Esophagus muscularis mucosa (tissue), 4 donors: ENCODE measurements at regions not wholly inside any gene's neighbourhood (a gene's known extent, or its start where the extent isn't known, plus 50 kb on each side); places are given as distances from the start of the nearest gene placed in this dataset.

Experiments
- DNase-seq: peaks from one replicate; pipeline ENCODE4 v3.0.0-alpha.2; 2017; ENCODE audit errors: extremely low spot score
- H3K27ac ChIP-seq, 4 donors: fragments of 200-600 bp; sonication (generic); replicated peaks in 1 of 4; 1 replicate in 3 of 4; 2 replicates in 1 of 4; pipeline ENCODE4 v1.5.1; 2016 to 2019; ENCODE audit warnings: mild to moderate bottlenecking in 1 of 4
- H3K27me3 ChIP-seq, 4 donors: fragments of 200-600 bp; sonication (generic); one replicate each; pipeline versions ENCODE4 v1.5.1 to v1.6.0; 2016 to 2019
- H3K36me3 ChIP-seq, 4 donors: fragments of 200-600 bp; sonication (generic); one replicate each; pipeline ENCODE4 v1.5.1; 2016 to 2019
- H3K4me1 ChIP-seq, 4 donors: fragments of 200-600 bp; sonication (generic); one replicate each; pipeline ENCODE4 v1.5.1; 2016 to 2019
- H3K4me3 ChIP-seq, 4 donors: fragments of 200-600 bp; sonication (generic); 1 replicate in 2 of 4; 2 replicates in 2 of 4; pipeline ENCODE4 v1.5.1; 2016 to 2019; ENCODE audit warnings: mild to moderate bottlenecking in 4 of 4, moderate library complexity in 1 of 4
- H3K9me3 ChIP-seq, 4 donors: fragments of 200-600 bp; sonication (generic); 1 replicate in 3 of 4; 2 replicates in 1 of 4; pipeline ENCODE4 v1.5.1; 2016 to 2019
- EP300 ChIP-seq: sonication (generic); formaldehyde crosslinking; IDR thresholded peaks from one replicate; pipeline ENCODE4 v1.6.1; 2017; ENCODE audit warnings: antibody characterized with exemption
- POLR2A ChIP-seq: fragments of 450-650 bp; IDR thresholded peaks from one replicate; pipeline ENCODE4 v1.6.1; 2017; ENCODE audit warnings: antibody characterized with exemption, moderate library complexity, mild to moderate bottlenecking, low read depth
- POLR2AphosphoS5 ChIP-seq, 2 donors: sonication (generic); formaldehyde crosslinking; IDR thresholded peaks; one replicate each; pipeline ENCODE4 v1.6.1; 2017; ENCODE audit warnings: antibody characterized with exemption in 2 of 2
- WGBS: methylation state at CpG from one replicate; pipeline ENCODE4 v1.1.5; 2018; 5-methylcytosine and 5-hydroxymethylcytosine counted together
- intact Hi-C: fragments of 100-400 bp; cut with DNase I; formaldehyde crosslinking; loops from one replicate; pipeline ENCODE4 v1.15.1; 2023
- TF ChIP-seq, protein P1 (sequence below), 3 experiments: fragments of 200-600 bp in 2 of 3; fragments of 450-650 bp in 1 of 3; sonication (generic) in 2 of 3; IDR thresholded peaks; one replicate each; pipeline ENCODE4 v1.5.1; 2017 to 2019; ENCODE audit warnings: antibody characterized with exemption in 3 of 3, mild to moderate bottlenecking in 2 of 3, moderate library complexity in 1 of 3

- Histone ChIP-seq H3K36me3 (no peaks in the 10 kb centered on the region), H3K4me3 (no peak overlapping the region), H3K4me1 (no peaks in the 10 kb centered on the region), H3K27me3 (no peaks in the 10 kb centered on the region), H3K9me3 (no peaks in the 10 kb centered on the region), H3K27ac (no peak overlapping the region)
- intact Hi-C loops, result no loop called here
- DNase-seq, result no peak
- TF ChIP-seq POLR2A (no peak), EP300 (no peak), POLR2AphosphoS5 (IDR thresholded peaks at IDR 0.05) (no peak)
- TF ChIP-seq, protein P1, sequence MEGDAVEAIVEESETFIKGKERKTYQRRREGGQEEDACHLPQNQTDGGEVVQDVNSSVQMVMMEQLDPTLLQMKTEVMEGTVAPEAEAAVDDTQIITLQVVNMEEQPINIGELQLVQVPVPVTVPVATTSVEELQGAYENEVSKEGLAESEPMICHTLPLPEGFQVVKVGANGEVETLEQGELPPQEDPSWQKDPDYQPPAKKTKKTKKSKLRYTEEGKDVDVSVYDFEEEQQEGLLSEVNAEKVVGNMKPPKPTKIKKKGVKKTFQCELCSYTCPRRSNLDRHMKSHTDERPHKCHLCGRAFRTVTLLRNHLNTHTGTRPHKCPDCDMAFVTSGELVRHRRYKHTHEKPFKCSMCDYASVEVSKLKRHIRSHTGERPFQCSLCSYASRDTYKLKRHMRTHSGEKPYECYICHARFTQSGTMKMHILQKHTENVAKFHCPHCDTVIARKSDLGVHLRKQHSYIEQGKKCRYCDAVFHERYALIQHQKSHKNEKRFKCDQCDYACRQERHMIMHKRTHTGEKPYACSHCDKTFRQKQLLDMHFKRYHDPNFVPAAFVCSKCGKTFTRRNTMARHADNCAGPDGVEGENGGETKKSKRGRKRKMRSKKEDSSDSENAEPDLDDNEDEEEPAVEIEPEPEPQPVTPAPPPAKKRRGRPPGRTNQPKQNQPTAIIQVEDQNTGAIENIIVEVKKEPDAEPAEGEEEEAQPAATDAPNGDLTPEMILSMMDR (IDR thresholded peaks at IDR 0.05), result no peak
Observed at GRCh38 chr2:187912950-187913349, 358.7 kb upstream of the TFPI start.

DNA sequence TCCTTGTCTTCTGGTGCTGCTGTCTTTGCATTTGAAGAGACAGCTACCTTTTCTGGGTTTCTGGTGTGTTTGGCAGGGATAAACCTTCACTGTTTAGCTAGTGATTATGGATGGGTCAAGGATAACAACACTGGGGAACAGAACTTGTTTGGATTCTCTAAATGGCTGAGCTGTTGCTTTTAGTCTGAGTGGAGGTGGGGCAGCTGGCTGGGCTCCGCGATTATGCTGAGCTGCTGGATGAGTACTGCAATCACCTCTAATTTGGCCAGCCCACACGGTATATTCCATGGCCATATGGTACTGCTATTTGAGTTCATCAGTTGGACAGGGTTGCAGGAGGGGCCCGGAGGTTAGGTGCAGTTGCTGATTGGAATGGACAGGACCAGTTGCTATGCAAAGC, 361.6 kb upstream of the TFPI start:
- Histone ChIP-seq H3K36me3 (no peaks in the 10 kb centered on the region), H3K4me3 (no peak overlapping the region), H3K27ac (no peak overlapping the region), H3K9me3 (no peaks in the 10 kb centered on the region), H3K27me3 (no peaks in the 10 kb centered on the region), H3K4me1 (no peaks in the 10 kb centered on the region)
- WGBS, result 94% methylated on average over 4 of the region's 4 CpGs
- intact Hi-C loops, result no loop called here
- TF ChIP-seq POLR2A, result no peak
- TF ChIP-seq EP300, result no peak
- TF ChIP-seq, protein P1 (IDR thresholded peaks at IDR 0.05), result no peak
- no peak for TF ChIP-seq POLR2AphosphoS5 (IDR thresholded peaks at IDR 0.05)
- DNase-seq, result no peak

DNA sequence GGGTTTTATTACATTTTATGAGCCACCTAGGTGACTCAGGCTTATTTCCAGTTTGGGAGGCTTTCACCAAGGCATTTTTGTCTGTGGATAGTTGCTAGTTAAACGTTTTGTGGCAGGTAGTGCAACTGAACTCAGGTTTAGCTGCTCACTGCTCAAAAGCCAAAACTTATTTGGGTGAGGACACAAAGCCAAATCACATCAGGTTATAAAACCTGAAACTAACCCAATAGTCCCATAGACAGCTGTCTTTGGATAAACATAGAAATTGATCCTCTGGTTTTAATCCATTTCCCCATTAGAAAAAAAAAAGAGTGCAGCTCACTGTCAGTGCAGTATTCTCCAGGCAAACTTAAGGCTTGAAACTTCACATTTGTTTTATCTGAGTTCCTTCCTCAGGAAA, 362.6 kb upstream of the TFPI start:
- Histone ChIP-seq H3K27me3 (no peaks in the 10 kb centered on the region), H3K27ac (no peak overlapping the region), H3K4me1 (no peaks in the 10 kb centered on the region), H3K9me3 (no peaks in the 10 kb centered on the region), H3K4me3 (no peak overlapping the region), H3K36me3 (no peaks in the 10 kb centered on the region)
- DNase-seq, result no peak
- intact Hi-C loops, result no loop called here
- TF ChIP-seq POLR2A (no peak), POLR2AphosphoS5 (IDR thresholded peaks at IDR 0.05) (no peak), EP300 (no peak)
- TF ChIP-seq, protein P1 (IDR thresholded peaks at IDR 0.05), result no peak
- 50% methylated on average over 1 of the region's 1 CpG for WGBS

GRCh38 chr2:187917535-187917934, 363.3 kb upstream of the TFPI start:
- no peaks in the 10 kb centered on the region for H3K9me3 ChIP-seq
- no peaks in the 10 kb centered on the region for H3K27me3 ChIP-seq
- H3K27ac ChIP-seq, result no peak overlapping the region
- TF ChIP-seq, protein P1 (IDR thresholded peaks at IDR 0.05), result no peak
- TF ChIP-seq POLR2AphosphoS5 (IDR thresholded peaks at IDR 0.05), result no peak
- no peak for TF ChIP-seq POLR2A
- TF ChIP-seq EP300, result no peak
- H3K4me1 ChIP-seq, result no peaks in the 10 kb centered on the region
- DNase-seq, result no peak
- H3K36me3 ChIP-seq, result no peaks in the 10 kb centered on the region
- intact Hi-C loops, result no loop called here
- no peak overlapping the region for H3K4me3 ChIP-seq

DNA sequence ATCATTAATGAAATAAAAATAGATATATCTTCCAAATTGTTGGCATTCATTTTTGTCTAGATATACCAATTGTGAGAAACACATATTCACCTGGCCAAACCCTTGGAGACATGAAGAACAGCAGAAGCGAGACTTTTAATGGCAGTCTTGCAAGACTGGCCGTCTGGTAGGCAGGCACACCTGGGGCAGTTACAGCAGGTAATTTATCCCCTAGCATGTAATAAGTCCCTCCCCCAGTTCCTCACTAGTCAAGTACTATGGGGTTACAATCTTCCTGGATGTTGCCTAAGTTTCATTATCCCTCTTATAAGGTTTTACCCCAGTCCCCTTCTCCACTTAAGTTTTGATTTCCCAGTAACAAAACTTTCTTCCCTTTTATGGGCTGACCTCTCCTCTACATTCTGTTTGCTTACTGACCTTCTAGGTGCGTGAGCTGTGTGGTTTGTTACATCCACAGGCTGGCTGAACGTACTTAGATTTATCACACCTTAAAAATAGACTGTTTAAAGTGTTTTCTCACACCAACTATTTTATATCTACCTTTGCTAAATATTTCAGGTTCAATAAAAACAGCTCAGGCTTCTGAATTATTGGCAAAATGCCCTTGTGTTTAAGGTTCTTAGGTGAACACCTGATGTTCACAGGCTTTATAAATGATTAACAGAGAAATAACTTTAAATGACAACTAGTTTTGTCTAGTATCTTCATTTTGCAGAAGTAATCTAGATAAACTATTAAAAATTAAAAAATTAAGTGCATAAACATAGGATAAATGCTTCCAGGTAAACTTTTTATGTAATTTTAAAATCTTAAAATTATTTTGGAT, 365.0 kb upstream of the TFPI start:
- Histone ChIP-seq H3K4me1 (no peaks in the 10 kb centered on the region), H3K4me3 (no peak overlapping the region), H3K27ac (no peak overlapping the region), H3K36me3 (no peaks in the 10 kb centered on the region), H3K27me3 (no peaks in the 10 kb centered on the region), H3K9me3 (no peaks in the 10 kb centered on the region)
- intact Hi-C loops, result no loop called here
- no peak for DNase-seq
- WGBS, result 79% methylated on average over 4 of the region's 4 CpGs
- TF ChIP-seq POLR2A (no peak), EP300 (no peak), POLR2AphosphoS5 (IDR thresholded peaks at IDR 0.05) (no peak)
- TF ChIP-seq, protein P1 (IDR thresholded peaks at IDR 0.05), result no peak
